Nephron progenitor cell (in vitro differentiated cells): ENCODE measurements at regions not wholly inside any gene's neighbourhood (a gene's known extent, or its start where the extent isn't known, plus 50 kb on each side); places are given as distances from the start of the nearest gene placed in this dataset.

Experiments used
- DNase-seq: peaks from one replicate; pipeline ENCODE4 v3.0.0; 2021
- H3K27ac Mint-ChIP-seq: 2 replicates; pipeline ENCODE4 v1.8.0; 2021; ENCODE audit warnings: mild to moderate bottlenecking, moderate library complexity, mixed read lengths
- H3K27me3 Mint-ChIP-seq: 2 replicates; pipeline ENCODE4 v1.8.0; 2021; ENCODE audit warnings: mild to moderate bottlenecking, low read depth, mixed read lengths; ENCODE audit not compliant: poor library complexity
- H3K36me3 Mint-ChIP-seq: 2 replicates; pipeline ENCODE4 v1.8.0; 2021; ENCODE audit warnings: low read depth, mixed read lengths
- H3K4me1 Mint-ChIP-seq: 2 replicates; pipeline ENCODE4 v1.8.0; 2021; ENCODE audit warnings: mixed read lengths
- H3K4me3 Mint-ChIP-seq: 2 replicates; pipeline ENCODE4 v1.8.0; 2021; ENCODE audit warnings: mild to moderate bottlenecking, moderate library complexity, mixed read lengths
- H3K9me3 Mint-ChIP-seq: 2 replicates; pipeline ENCODE4 v1.8.0; 2021; ENCODE audit warnings: mild to moderate bottlenecking, moderate library complexity, mixed read lengths
- CTCF ChIP-seq: fragments of 200-600 bp; sonication (generic); IDR thresholded peaks from 2 replicates; pipeline ENCODE4 v1.5.0; 2021; ENCODE audit warnings: antibody characterized with exemption

- no peak for DNase-seq
- peaks cover 21% of the 10 kb centered on the region for H3K4me1 Mint-ChIP-seq
- no peak overlapping the region for H3K27ac Mint-ChIP-seq
- H3K36me3 Mint-ChIP-seq: no peaks in the 10 kb centered on the region
- peaks cover 3% of the 10 kb centered on the region for H3K9me3 Mint-ChIP-seq
- no peak overlapping the region for H3K4me3 Mint-ChIP-seq
- no peak for TF ChIP-seq CTCF
- H3K27me3 Mint-ChIP-seq: peaks cover 9% of the 10 kb centered on the region
Measured at GRCh38 chr2:239675826-239676715, 275.3 kb upstream of the HDAC4 start.

GRCh38 chr2:239674981-239675825, 274.4 kb upstream of the HDAC4 start:
- Mint-ChIP-seq H3K4me3 (no peak overlapping the region), H3K27me3 (peaks cover 9% of the 10 kb centered on the region), H3K27ac (no peak overlapping the region), H3K9me3 (peaks cover 3% of the 10 kb centered on the region), H3K4me1 (peaks cover 21% of the 10 kb centered on the region), H3K36me3 (no peaks in the 10 kb centered on the region)
- no peak for TF ChIP-seq CTCF
- no peak for DNase-seq

- H3K27ac Mint-ChIP-seq: no peak overlapping the region
Measured at GRCh38 chr2:239674101-239674980, 273.5 kb upstream of the HDAC4 start.

GRCh38 chr2:239673641-239674040, 272.8 kb upstream of the HDAC4 start:
- H3K36me3 Mint-ChIP-seq: no peaks in the 10 kb centered on the region
- H3K9me3 Mint-ChIP-seq: peaks cover 3% of the 10 kb centered on the region
- peaks cover 16% of the 10 kb centered on the region for H3K4me1 Mint-ChIP-seq
- H3K27me3 Mint-ChIP-seq: peaks cover 17% of the 10 kb centered on the region
- no peak overlapping the region for H3K27ac Mint-ChIP-seq
- TF ChIP-seq CTCF: no peak
- no peak overlapping the region for H3K4me3 Mint-ChIP-seq
- DNase-seq: no peak

More at GRCh38 chr2:239674101-239674980, 273.5 kb upstream of the HDAC4 start:
- no peak for TF ChIP-seq CTCF
- no peak overlapping the region for H3K4me3 Mint-ChIP-seq
- no peak for DNase-seq
- no peaks in the 10 kb centered on the region for H3K36me3 Mint-ChIP-seq
- H3K4me1 Mint-ChIP-seq: peaks cover 21% of the 10 kb centered on the region
- peaks cover 3% of the 10 kb centered on the region for H3K9me3 Mint-ChIP-seq
- H3K27me3 Mint-ChIP-seq: peaks cover 16% of the 10 kb centered on the region

GRCh38 chr2:239671916-239672849, 271.4 kb upstream of the HDAC4 start:
- H3K4me1 Mint-ChIP-seq: peaks cover 15% of the 10 kb centered on the region
- no peak overlapping the region for H3K27ac Mint-ChIP-seq
- H3K36me3 Mint-ChIP-seq: no peaks in the 10 kb centered on the region
- H3K4me3 Mint-ChIP-seq: no peak overlapping the region
- peaks cover 3% of the 10 kb centered on the region for H3K9me3 Mint-ChIP-seq
- DNase-seq: no peak
- no peak for TF ChIP-seq CTCF
- H3K27me3 Mint-ChIP-seq: peaks cover 20% of the 10 kb centered on the region
